AG10803 (cell line): ENCODE measurements at regions not wholly inside any gene's neighbourhood (a gene's known extent, or its start where the extent isn't known, plus 50 kb on each side); places are given as distances from the start of the nearest gene placed in this dataset.
A peak's percentile ranks its signal among the peaks of the same experiment; 100 is the strongest.

Experiments
- DNase-seq: peaks from one replicate; pipeline ENCODE4 v3.0.0; 2010; ENCODE audit warnings: low read depth
- H3K4me3 ChIP-seq: 2 replicates; pipeline ENCODE4 v1.5.1; 2011; ENCODE audit warnings: mild to moderate bottlenecking, low read length, control low read depth
- TF ChIP-seq, protein P1 (sequence below): conservative IDR thresholded peaks from 2 replicates; pipeline ENCODE4 v1.5.1; 2011; ENCODE audit warnings: mild to moderate bottlenecking, low read length, control low read depth, inconsistent platforms

DNA sequence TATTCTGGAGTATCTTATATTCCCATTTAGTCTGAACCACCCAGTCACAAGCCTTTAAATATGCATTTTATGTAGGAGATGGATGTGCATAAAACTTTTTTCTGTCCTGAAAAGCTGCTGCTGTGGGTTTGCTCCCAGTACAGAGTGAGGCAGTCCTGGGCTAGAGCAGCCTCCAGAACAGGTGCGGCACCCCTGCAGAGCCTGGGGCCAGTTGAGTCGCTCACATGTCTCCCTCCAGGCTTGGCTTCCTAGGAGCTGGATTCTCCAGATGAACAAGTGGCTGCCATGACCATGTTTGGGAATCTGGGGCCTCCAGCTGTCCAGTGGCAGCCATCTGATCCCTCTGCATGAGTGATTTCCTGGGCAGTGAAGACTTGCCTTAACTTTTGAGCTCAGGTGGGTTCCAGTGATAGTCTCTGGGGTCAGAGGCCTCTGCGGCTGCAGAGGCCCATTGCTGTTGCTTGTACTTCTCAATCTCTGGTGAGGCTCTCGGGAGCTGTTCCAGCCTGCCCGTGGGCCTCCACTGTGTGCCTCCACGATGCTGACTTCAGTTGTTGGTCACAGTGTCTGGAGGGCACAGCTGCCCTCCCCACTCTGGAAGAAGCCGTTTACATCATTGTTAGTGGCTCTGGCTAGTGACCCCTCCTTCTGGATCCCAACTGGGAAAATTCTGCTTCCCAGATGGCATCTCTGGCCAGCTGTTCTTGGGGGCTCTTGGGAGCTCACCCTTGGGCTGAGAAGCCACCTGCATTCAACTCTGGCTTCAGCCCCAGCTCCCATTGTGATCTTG is 120.4 kb downstream of the EMX2 start:
- H3K4me3 ChIP-seq = no peak overlapping the region
- TF ChIP-seq, protein P1, sequence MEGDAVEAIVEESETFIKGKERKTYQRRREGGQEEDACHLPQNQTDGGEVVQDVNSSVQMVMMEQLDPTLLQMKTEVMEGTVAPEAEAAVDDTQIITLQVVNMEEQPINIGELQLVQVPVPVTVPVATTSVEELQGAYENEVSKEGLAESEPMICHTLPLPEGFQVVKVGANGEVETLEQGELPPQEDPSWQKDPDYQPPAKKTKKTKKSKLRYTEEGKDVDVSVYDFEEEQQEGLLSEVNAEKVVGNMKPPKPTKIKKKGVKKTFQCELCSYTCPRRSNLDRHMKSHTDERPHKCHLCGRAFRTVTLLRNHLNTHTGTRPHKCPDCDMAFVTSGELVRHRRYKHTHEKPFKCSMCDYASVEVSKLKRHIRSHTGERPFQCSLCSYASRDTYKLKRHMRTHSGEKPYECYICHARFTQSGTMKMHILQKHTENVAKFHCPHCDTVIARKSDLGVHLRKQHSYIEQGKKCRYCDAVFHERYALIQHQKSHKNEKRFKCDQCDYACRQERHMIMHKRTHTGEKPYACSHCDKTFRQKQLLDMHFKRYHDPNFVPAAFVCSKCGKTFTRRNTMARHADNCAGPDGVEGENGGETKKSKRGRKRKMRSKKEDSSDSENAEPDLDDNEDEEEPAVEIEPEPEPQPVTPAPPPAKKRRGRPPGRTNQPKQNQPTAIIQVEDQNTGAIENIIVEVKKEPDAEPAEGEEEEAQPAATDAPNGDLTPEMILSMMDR = no peak
- DNase-seq = no peak

DNA sequence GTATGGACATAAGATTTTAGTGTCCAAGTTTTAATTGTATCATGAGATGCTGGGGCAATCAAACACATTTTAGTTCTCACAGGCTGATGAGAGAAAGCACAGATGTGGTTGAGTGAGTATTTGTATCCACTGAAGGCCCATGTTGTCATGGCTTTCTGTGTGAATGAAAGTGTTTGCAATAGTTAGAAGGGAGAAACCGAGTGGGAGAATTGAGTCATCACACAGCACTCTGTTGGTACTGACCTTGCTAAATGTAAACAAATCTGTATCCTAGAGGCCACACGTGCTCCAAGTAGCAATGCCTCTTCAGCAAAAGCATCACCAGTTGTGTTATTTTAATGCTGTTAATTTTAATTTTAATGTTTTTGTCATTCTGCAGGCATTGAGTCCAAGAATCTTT is 121.2 kb downstream of the EMX2 start:
- DNase-seq = peak; percentile 98
- no peak overlapping the region for H3K4me3 ChIP-seq
- TF ChIP-seq, protein P1 = no peak

DNA sequence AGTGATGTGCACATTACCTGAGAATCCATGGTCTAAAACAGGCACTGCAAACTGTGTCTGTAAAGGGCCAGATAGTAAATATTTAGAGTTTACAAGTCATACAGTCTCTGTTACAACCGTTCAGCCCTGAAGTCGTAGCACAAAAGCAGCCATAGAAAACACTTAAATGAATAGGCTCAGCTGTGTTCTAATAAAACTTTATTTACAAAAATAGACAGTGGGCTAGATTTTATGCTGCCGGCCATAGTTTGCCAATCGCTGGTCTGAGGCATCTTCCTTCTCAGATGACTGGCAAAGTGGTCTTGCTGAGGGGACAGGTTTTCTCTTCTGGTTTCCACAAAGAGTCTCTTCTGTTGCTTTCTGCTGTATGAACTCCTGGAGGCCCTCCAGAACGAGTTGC is 121.7 kb downstream of the EMX2 start:
- H3K4me3 ChIP-seq = no peak overlapping the region
- TF ChIP-seq, protein P1 = no peak
- no peak for DNase-seq

DNA sequence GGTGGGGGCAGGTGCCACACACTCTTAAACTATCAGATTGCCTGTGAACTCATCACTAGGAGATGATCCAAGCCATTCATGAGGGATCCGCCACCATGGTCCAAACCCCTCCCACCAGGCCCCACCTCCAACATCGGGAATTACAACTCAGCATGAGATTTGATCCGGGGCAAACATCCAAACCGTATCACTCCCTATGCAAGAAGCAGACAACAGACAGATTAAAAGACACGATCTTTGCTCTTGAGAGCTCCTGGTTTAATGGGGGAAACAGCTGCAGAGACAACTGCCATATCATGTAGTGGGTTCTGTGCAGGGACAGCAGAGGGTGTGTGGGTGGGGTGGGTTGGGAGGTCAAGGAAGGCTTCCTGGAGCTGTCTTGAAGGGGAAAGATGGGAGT is 123.6 kb downstream of the EMX2 start:
- DNase-seq = no peak

DNA sequence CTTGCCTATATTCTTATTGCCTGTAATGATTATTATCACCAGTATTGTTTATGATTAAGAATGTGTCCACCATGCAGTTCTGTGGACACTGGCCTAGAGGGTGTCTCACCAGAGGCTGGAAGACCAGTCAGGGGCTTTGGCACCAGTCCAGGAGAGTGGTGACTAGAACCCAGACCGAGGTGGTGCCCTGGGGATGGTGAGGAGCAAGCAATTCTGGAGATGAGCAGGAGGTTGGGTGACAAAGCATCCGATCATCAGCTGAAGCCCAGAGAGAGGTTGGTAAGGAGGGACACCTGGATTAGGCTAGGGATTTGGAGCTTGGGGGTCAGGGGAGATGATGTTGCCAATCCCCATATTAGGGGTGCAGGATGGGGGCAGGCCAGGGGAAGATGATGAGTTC is 124.4 kb downstream of the EMX2 start:
- TF ChIP-seq, protein P1 = no peak
- no peak for DNase-seq
- H3K4me3 ChIP-seq = no peak overlapping the region

More for the DNA sequence above, 123.6 kb downstream of the EMX2 start:
- H3K4me3 ChIP-seq = no peak overlapping the region
- TF ChIP-seq, protein P1 = no peak

DNA sequence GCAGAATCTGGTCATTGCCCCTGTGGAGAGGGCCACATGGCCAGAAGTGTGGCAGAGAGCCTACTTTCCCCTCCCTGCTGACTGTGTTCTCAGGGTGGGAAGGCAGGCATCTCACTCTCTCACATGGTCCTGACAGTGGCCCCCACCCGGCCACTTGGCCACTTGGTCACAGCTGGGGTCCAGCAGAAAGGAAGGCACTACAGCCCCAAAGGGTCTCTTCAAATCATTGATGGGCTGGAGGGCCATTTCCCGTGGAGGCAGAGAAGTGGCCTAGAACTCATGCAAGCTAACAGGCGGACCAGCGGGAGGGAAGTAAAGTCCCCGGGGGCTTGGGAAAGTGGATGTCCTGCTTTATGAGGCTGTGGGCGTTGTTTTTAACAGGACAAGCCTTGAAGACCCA is 125.3 kb downstream of the EMX2 start:
- TF ChIP-seq, protein P1 = no peak
- DNase-seq = no peak

DNA sequence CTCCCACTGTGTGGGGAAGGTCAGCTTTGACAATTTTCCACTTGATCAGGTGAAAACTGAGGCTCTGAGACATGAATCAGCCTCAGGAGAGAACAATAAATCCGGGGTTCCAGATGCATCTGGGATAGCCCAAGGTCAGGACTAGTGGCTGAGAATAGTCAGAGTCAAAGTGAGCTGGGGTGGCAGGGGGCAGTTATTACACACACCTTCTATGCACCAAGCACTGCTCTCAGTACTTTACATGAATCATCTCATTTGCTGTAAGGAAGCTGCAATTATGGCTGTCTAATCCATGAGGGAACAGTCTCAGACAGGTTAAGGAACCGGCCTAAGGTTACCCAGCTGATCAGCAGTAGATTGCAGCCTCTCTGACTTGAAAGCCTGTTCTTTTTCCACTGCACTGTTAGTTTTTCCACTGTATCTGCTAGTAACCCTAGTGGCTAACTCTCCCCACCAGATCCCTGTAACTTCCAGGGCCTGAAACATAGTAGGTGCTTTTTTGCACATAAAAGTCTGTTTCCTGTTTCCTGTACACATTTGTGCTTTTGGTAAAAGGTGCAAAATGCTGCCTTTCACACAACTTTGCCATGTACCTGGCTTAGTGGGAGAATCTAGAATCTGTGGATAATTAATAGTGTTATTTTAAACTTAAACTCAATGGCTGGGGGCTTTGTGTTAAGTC is 125.9 kb downstream of the EMX2 start:
- TF ChIP-seq, protein P1 = no peak
- H3K4me3 ChIP-seq = no peak overlapping the region
- no peak for DNase-seq

More for the DNA sequence above, 125.3 kb downstream of the EMX2 start:
- no peak overlapping the region for H3K4me3 ChIP-seq
